CD1c-positive myeloid dendritic cell (primary cell): ENCODE measurements at regions not wholly inside any gene's neighbourhood (a gene's known extent, or its start where the extent isn't known, plus 50 kb on each side); places are given as distances from the start of the nearest gene placed in this dataset.
"Not testable (repeated sequence)": the region's sequence is repeated elsewhere in the genome, so short reads cannot be mapped to it uniquely, and the experiment has no call there.

Experiments
- DNase-seq: peaks from one replicate; pipeline ENCODE4 v3.0.0-alpha.2; 2016; ENCODE audit errors: extremely low spot score

DNA sequence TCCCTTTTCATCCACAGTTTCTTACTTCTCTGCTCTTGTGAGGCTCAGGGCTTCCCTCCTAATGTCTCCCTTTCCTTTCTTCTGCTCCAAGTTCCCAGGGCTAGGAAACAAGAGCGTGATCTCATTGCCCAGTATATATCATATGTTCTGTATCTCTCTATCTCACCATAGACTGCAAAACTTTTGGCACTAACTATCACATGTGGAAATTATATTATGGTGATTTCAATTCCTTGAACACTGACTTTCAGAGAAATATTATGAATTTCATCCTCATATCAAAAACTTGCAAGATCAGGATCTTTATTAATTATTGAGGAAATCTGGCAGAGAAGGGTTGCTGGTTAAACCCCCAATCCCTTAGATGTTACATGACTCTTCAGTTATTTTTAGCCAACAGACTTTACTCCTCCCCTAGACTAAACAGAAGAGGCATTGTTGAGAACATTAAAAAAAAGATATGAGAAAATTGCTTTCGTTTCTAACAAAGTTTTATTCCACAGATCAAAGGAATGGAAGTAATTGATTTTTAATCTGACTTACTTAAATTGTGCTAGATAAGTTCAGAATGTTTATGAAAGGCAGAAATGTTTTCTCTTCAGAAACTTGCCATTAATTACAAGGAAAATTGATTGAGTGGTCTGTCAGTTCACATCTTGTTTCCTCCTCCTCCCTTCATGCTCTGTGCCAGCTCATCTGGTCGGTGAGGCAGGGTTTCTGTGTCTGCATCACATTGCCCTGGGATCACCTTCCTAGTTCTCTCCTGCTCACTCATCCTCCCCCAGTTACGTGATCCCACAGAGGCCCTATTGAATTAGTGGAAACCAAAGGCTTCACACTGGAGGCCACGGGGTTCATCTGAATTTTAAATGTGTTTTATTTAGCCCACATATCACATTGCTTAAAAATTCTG, 378.5 kb downstream of the LMO7 start:
- DNase-seq = no peak

- no peak for DNase-seq
Measured at GRCh38 chr13:76012091-76012721, 376.1 kb downstream of the LMO7 start.

- no peak for DNase-seq
Measured at GRCh38 chr13:76009267-76009890, 373.2 kb downstream of the LMO7 start.

GRCh38 chr13:76004416-76004815, 368.3 kb downstream of the LMO7 start:
- DNase-seq = no peak

- no peak for DNase-seq
Measured at GRCh38 chr13:76000131-76000530, 364.0 kb downstream of the LMO7 start.

DNA sequence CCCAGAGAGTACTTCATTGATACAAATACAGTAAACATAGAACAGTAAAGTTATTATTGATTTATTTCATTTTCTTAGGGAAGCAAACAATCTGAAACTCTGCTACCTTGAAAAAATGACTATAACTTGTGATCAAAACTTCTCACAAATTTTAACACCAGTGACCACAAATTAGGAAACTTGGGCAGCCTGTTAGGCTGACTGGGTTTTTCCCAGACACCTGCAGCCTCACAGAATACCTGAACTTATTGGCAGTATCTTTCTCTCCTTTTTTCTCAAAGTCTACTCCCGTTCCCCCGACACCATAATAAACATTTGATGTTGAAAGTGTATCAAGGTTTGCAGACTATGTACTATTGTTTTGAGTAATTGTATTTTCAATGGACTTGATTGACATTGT, 360.5 kb downstream of the LMO7 start:
- no peak for DNase-seq

DNA sequence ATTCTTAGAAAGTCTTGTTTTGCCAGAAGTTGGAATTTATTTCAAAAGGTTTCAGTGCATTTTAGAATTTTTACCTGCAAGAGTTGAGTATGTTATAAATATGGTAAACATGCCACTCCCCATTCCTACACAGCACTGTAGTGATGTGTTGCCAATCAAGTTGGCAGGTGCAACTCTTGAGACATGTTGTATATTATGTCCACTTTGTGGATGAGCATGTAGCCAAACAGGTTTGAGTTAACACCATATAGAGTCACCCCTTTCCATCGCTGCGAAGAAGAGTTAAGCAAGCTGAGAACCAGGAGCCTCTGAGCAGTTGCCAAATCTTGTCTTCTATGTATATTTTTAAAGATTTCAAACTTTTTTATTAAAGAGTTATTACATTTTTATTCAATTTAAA, 359.8 kb downstream of the LMO7 start:
- no peak for DNase-seq

DNA sequence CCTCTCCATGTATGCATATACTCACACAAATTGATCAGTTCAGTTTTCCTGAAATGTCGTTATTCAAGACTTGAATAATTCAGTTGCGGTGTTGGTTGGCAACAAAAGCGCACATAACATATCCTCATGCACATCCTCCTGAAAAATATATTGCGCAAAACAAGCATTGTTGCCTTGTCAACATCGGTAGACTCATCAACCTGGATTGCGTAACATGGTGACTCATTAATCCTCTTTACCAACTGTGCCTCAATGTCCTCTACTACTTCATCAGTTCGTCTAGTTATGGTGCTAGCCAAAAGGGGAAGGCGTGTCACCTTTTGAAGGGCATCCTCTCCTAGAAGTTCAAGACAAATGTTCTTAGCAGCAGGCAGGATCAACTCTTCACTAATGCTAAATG, 357.7 kb downstream of the LMO7 start:
- no peak for DNase-seq

GRCh38 chr13:75993241-75993640, 357.1 kb downstream of the LMO7 start:
- DNase-seq = no peak

- no peak for DNase-seq
Measured at GRCh38 chr13:75986818-75987217, 350.7 kb downstream of the LMO7 start.

DNA sequence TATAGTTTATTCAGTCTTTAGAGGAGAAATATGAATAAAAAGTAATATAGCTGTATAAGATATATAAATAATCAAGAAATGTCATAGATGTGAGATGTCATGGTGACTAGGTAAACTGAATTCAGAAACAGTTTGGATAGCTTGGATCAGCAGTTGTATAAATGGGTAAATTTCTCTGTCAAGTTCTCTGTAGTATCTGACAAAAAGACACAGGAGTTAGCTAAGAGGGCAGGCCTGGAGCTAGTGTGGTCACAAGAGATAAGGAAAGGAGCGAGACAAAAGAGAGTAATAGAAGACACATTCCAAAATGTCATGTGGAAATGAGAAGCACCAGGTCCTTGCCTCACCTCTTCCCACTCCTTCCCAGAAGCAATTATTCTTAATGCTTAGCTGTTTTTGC, 349.0 kb downstream of the LMO7 start:
- DNase-seq = no peak

GRCh38 chr13:75978818-75979217, 342.7 kb downstream of the LMO7 start:
- no peak for DNase-seq

DNA sequence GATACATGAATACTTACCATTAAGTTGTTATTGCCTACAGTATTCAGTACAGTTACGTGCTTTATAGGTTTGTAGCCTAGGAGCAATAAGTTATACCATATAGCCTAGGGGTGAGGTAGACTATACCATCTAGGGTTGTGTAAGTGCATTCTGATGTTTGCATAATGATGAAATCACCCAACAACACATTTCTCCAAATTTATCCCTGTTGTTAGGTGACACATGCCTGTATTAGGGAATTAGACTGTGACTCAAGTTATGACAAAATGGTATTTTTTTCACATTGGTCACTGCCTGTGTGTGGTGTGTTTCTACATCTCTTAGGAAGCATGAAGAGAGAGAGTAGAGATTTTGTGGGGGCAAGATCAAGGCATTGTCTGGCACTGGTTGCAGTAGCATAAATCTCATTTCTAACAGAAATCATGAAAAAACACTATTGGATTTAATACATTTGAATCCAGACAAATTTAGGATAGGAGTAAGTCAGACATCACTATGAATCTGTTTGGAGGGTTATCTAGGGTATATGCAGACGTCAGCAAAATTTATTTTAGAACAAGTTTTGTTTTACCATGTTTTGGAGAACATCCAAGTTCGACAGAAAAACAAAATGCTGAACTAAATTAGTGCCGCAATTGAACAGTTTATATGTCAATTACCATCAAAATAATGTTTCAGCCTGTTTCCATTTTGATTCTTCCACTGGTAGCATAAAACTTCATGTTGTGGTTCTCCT, 332.1 kb downstream of the LMO7 start:
- no peak for DNase-seq

- no peak for DNase-seq
Measured at GRCh38 chr13:75963302-75963701, 327.2 kb downstream of the LMO7 start.

DNA sequence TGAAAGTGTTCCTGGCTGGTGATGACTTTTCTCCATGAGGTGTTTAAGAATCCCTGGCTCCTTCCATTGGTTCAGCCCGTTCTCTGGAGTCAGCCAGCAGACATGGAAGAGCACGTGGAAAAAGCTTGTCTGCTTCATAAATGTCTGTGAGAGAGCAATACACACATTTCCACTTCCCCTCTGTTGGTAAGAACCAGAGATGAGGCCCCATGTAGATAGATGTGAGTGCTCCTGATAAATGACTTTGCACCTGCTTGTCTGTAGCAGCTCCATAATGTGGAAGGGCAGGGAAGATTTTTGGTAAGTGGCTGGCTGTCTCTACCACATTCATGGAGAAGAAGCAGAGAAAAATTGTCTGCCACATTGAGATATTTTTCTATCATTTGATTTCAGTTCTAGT, 325.8 kb downstream of the LMO7 start:
- DNase-seq = no peak

- no peak for DNase-seq
Measured at GRCh38 chr13:75960538-75960994, 324.4 kb downstream of the LMO7 start.

DNA sequence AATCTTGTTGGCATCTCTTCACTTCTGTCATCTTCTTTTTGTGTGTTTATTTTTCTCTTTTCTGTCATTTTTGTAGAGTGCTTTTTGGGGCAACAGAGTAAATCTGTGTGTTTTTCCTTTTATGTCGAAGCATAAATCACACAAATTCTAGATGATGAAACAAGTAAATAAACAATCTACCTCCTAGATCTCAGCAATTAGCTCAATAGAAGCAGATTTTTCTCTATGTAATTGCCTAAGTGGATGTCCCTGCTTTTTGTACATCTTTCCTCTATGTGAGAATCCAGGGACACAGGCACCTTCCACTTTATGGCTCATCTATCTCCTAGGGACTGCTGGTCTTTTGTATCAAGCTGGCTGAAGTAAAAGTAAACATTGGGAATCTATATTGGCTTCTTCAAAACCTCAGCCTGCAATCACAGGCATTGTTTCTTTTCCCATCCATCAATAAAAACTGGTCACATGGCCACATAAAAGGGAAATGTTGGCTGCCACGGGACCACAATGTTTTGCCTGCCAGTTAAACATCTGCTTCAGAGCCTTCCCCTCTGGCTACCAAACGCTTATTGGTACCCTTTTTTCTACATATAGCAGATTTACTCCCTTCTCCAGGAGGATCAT, 323.8 kb downstream of the LMO7 start:
- DNase-seq = no peak

DNA sequence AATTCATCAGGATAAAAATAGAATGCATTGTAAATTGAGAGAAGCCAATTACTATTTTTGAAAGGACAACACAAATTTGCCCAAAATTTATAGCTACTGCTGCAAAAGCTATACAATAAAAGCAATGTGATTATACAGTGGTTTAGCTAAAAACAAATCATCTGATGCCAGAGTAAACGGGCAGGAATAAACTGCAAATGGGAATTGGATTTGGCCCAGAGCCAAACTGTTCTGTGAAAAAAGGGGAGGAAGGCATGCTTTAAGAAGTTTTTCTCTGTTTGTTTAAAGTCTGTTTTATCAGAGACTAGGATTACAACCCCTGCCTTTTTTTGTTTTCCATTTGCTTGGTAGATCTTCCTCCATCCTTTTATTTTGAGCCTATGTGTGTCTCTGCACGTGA, 317.5 kb downstream of the LMO7 start:
- DNase-seq = not testable (repeated sequence)

DNA sequence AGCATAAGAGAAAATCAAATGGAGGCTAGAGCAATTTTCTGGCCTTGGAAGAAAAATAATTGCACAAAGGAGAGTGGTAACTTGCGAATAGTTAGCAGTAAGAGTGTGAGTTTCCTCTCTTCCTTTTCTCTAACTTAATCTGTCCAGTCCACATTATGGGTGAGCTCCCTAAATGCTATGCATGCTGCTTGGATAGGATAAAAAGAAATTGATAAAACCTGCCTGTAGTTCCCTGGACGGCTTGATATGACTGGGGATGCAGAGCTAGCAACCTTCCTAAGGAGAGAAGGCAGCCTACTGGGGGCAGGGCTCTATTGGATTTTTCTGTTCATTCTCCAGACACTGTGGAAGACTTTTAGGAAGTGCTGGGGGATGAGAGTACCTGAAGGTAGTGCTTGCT, 311.3 kb downstream of the LMO7 start:
- DNase-seq = no peak

DNA sequence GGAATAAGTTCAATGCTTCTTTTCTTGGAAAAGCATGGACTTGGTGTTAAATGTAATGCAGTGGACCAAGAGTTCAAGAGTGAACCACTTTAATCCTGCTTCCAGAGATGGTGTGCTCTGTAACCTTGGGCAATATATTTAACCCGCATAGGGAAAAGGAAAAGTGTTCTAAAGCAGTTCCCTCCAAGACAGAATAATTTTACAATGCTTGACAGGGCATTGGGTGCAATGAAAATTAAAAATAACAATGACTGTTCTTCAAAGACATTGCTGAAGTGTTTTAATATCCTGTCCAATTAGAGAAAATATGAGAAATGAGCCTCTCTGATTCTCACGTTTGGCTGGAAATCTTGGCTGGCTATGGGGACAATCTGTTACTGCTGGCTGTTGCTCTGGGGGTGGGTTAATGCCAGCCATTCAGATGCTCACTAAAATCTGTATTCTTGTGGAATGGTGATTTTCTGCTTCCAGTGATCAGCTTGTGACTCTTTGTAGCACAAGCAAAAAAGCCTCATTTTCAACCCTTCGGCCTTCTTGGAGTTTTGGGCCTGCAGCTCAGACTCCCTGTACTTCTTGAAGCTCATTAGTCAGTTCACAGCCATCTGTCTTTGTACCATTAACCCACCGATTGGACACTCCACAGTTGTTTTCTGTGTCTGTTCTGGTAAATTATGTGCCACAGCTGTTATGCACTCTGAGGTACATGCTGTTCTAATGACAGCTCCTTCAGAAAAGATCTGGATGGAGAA, 310.6 kb downstream of the LMO7 start:
- no peak for DNase-seq
